ENCODE measurements at regions not wholly inside any gene's neighbourhood (a gene's known extent, or its start where the extent isn't known, plus 50 kb on each side); places are given as distances from the start of the nearest gene placed in this dataset.

- no peaks in the 10 kb centered on the region for H3K36me3 Mint-ChIP-seq
- H3K27me3 Mint-ChIP-seq (ENCODE audit: insufficient read depth, low read depth) = no peaks in the 10 kb centered on the region
- H3K4me3 ChIP-seq = no peak overlapping the region
- no peak overlapping the region for H3K27ac Mint-ChIP-seq
- H3K79me2 ChIP-seq (ENCODE audit: low read depth) = no peaks in the 10 kb centered on the region
- H3K27ac ChIP-seq = no peak overlapping the region
- peak overlapping the region; percentile 73 for H2AFZ ChIP-seq (replicated peaks)
- H3F3A ChIP-seq (ENCODE audit: low read depth) = no peaks in the 10 kb centered on the region
- no peak overlapping the region for H3K9ac ChIP-seq
- H3K36me3 ChIP-seq = no peaks in the 10 kb centered on the region
- no peaks in the 10 kb centered on the region for H3K9me3 ChIP-seq (ENCODE audit: low read depth)
- DNase-seq (ENCODE audit: low spot score) = no peak
- H3K27me3 ChIP-seq = no peaks in the 10 kb centered on the region
- no peak overlapping the region for H3K4me2 ChIP-seq
- H3K4me1 ChIP-seq = no peaks in the 10 kb centered on the region
- no peaks in the 10 kb centered on the region for H4K20me1 ChIP-seq (ENCODE audit: low read depth)
- H3K4me3 Mint-ChIP-seq = no peak overlapping the region
- TF ChIP-seq EZH2phosphoT487 (IDR thresholded peaks at IDR 0.05) (no peak), EZH2 (IDR thresholded peaks at IDR 0.05) (no peak), CTCF (IDR thresholded peaks at IDR 0.05) (no peak)
- peaks cover 3% of the 10 kb centered on the region for H3K4me1 Mint-ChIP-seq
- H3K9me3 Mint-ChIP-seq = no peaks in the 10 kb centered on the region
Measured at GRCh38 chr7:54813398-54813797, 54.4 kb upstream of the SEC61G start.

GRCh38 chr7:54814401-54814800, 55.4 kb upstream of the SEC61G start:
- H3K27ac ChIP-seq = no peak overlapping the region
- TF ChIP-seq EZH2 (IDR thresholded peaks at IDR 0.05) = no peak
- TF ChIP-seq CTCF (IDR thresholded peaks at IDR 0.05) = no peak
- no peak for TF ChIP-seq EZH2phosphoT487 (IDR thresholded peaks at IDR 0.05)
- Mint-ChIP-seq H3K9me3 (no peaks in the 10 kb centered on the region), H3K36me3 (no peaks in the 10 kb centered on the region), H3K4me3 (no peak overlapping the region), H3K4me1 (no peaks in the 10 kb centered on the region), H3K27me3 (ENCODE audit: insufficient read depth, low read depth) (no peaks in the 10 kb centered on the region), H3K27ac (no peak overlapping the region)
- peaks cover 7% of the 10 kb centered on the region for H3K4me1 ChIP-seq
- no peaks in the 10 kb centered on the region for H3K27me3 ChIP-seq
- no peaks in the 10 kb centered on the region for H3K36me3 ChIP-seq
- no peaks in the 10 kb centered on the region for H3K9me3 ChIP-seq (ENCODE audit: low read depth)
- no peak overlapping the region for H2AFZ ChIP-seq (replicated peaks)
- H3F3A ChIP-seq (ENCODE audit: low read depth) = no peaks in the 10 kb centered on the region
- H3K9ac ChIP-seq = no peak overlapping the region
- no peak overlapping the region for H3K4me2 ChIP-seq
- no peaks in the 10 kb centered on the region for H4K20me1 ChIP-seq (ENCODE audit: low read depth)
- H3K4me3 ChIP-seq = no peak overlapping the region
- H3K79me2 ChIP-seq (ENCODE audit: low read depth) = no peaks in the 10 kb centered on the region
- no peak for DNase-seq (ENCODE audit: low spot score)

GRCh38 chr7:54817152-54817551, 58.1 kb upstream of the SEC61G start:
- H3K27me3 Mint-ChIP-seq (ENCODE audit: insufficient read depth, low read depth) = no peaks in the 10 kb centered on the region

More at GRCh38 chr7:54817152-54817551, 58.1 kb upstream of the SEC61G start:
- Histone ChIP-seq H3K27ac (no peak overlapping the region), H3K36me3 (no peaks in the 10 kb centered on the region), H3K4me3 (no peak overlapping the region), H3K4me1 (peaks cover 7% of the 10 kb centered on the region), H3K9ac (no peak overlapping the region), H2AFZ (replicated peaks) (no peak overlapping the region), H4K20me1 (ENCODE audit: low read depth) (no peaks in the 10 kb centered on the region), H3F3A (ENCODE audit: low read depth) (no peaks in the 10 kb centered on the region), H3K9me3 (ENCODE audit: low read depth) (no peaks in the 10 kb centered on the region), H3K4me2 (no peak overlapping the region), H3K79me2 (ENCODE audit: low read depth) (no peaks in the 10 kb centered on the region), H3K27me3 (no peaks in the 10 kb centered on the region)
- Mint-ChIP-seq H3K9me3 (no peaks in the 10 kb centered on the region), H3K4me3 (no peak overlapping the region), H3K27ac (no peak overlapping the region), H3K4me1 (no peaks in the 10 kb centered on the region), H3K36me3 (no peaks in the 10 kb centered on the region)
- DNase-seq (ENCODE audit: low spot score) = no peak
- TF ChIP-seq CTCF (IDR thresholded peaks at IDR 0.05) (no peak), EZH2phosphoT487 (IDR thresholded peaks at IDR 0.05) (no peak)

Data from neural progenitor cell (in vitro differentiated cells).